Ovary (tissue), 7 donors: ENCODE measurements at regions not wholly inside any gene's neighbourhood (a gene's known extent, or its start where the extent isn't known, plus 50 kb on each side); places are given as distances from the start of the nearest gene placed in this dataset.
"Not testable (repeated sequence)": the region's sequence is repeated elsewhere in the genome, so short reads cannot be mapped to it uniquely, and the experiment has no call there.

Experiments
- DNase-seq, 5 donors: peaks; one replicate each; pipeline ENCODE4 v3.0.0-alpha.2; 2019 to 2020
- H3K27ac ChIP-seq, 2 donors: fragments of 200-600 bp; one replicate each; pipeline versions ENCODE4 v1.5.1 to v1.8.0; 2019 to 2022
- H3K27me3 ChIP-seq: fragments of 200-600 bp; one replicate; pipeline ENCODE4 v1.8.0; 2022
- H3K36me3 ChIP-seq: fragments of 200-600 bp; sonication (generic); one replicate; pipeline ENCODE4 v1.5.1; 2019
- H3K4me1 ChIP-seq: one replicate; pipeline ENCODE4 v1.8.1; 2013; ENCODE audit warnings: mild to moderate bottlenecking, moderate library complexity; ENCODE audit not compliant: insufficient read depth
- H3K4me3 ChIP-seq: fragments of 200-600 bp; sonication (generic); one replicate; pipeline ENCODE4 v1.5.1; 2017
- H3K9me3 ChIP-seq, 2 donors: fragments of 200-600 bp in 1 of 2; sonication (generic) in 1 of 2; one replicate each; pipeline versions ENCODE4 v1.5.1 to v1.8.1; 2013 to 2019; ENCODE audit warnings: mild to moderate bottlenecking in 1 of 2, moderate library complexity in 1 of 2
- CTCF ChIP-seq, 3 donors: fragments of 450-650 bp in 2 of 3; fragments of 200-600 bp in 1 of 3; IDR thresholded peaks; one replicate each; pipeline versions ENCODE4 v1.5.1 to v1.8.0; 2016 to 2022; ENCODE audit warnings: antibody characterized with exemption in 3 of 3, mild to moderate bottlenecking in 1 of 3
- EP300 ChIP-seq: sonication (generic); formaldehyde crosslinking; IDR thresholded peaks from one replicate; pipeline ENCODE4 v1.6.1; 2017; ENCODE audit warnings: antibody characterized with exemption
- POLR2A ChIP-seq: fragments of 450-650 bp; IDR thresholded peaks from one replicate; pipeline ENCODE4 v1.6.1; 2017; ENCODE audit warnings: antibody characterized with exemption, mild to moderate bottlenecking, moderate library complexity
- WGBS, 3 donors: extraction: QIAGEN DNeasy Blood & Tissue Kit in 1 of 3; methylation state at CpG; one replicate each; pipeline versions ENCODE4 v1.1.5 to v1.1.7; 2013 to 2017; 5-methylcytosine and 5-hydroxymethylcytosine counted together
- intact Hi-C, 4 donors: fragments of 100-400 bp; cut with DNase I; formaldehyde crosslinking; loops; one replicate each; pipeline versions ENCODE4 v1.11.0 to v1.15.1; 2022 to 2023
- donor health status: DM: no; HTN: no; CAD: no; lungs with moderate emphysema.
- donor health status: DM: no; HTN: no; CAD: no.
- donor health status: Bipolar disorder and iron deficiency.
- donor health status: DM: no; HTN: no; CAD: no.
- donor health status: DM: yes; HTN: yes; CAD: no.

GRCh38 chr4:28279249-28279648 is 1418.6 kb downstream of the STIM2 start:
- no peaks in the 10 kb centered on the region for H3K9me3 ChIP-seq
- no peaks in the 10 kb centered on the region for H3K4me1 ChIP-seq
- no peak overlapping the region for H3K27ac ChIP-seq
- intact Hi-C loops = no loop called here
- 76 to 85% (median 77%) methylated on average over 2 of the region's 2 CpGs for WGBS, 3 donors
- TF ChIP-seq POLR2A (no peak), CTCF (IDR thresholded peaks at IDR 0.05) (no peak), EP300 (no peak)
- no peaks in the 10 kb centered on the region for H3K36me3 ChIP-seq
- no peaks in the 10 kb centered on the region for H3K27me3 ChIP-seq
- no peak overlapping the region for H3K4me3 ChIP-seq
- no peak for DNase-seq

GRCh38 chr4:28286266-28286665 is 1425.6 kb downstream of the STIM2 start:
- 92 to 97% (median 95%) methylated on average over 9 of the region's 9 CpGs for WGBS, 3 donors
- H3K27me3 ChIP-seq, H3K27ac ChIP-seq, H3K36me3 ChIP-seq, H3K9me3 ChIP-seq, H3K4me3 ChIP-seq, DNase-seq, intact Hi-C loops, H3K4me1 ChIP-seq: not testable (repeated sequence)

GRCh38 chr4:28287831-28288233 is 1427.2 kb downstream of the STIM2 start:
- H3K27ac ChIP-seq = no peak overlapping the region
- H3K36me3 ChIP-seq = no peaks in the 10 kb centered on the region
- no peaks in the 10 kb centered on the region for H3K4me1 ChIP-seq
- intact Hi-C loops = no loop called here
- peaks cover 2% of the 10 kb centered on the region for H3K27me3 ChIP-seq
- H3K4me3 ChIP-seq = no peak overlapping the region
- no peak for DNase-seq
- no peak for TF ChIP-seq POLR2A
- no peak for TF ChIP-seq EP300
- TF ChIP-seq CTCF (IDR thresholded peaks at IDR 0.05) = no peak
- WGBS, 3 donors = 9 to 19% (median 10%) methylated on average over 3 of the region's 3 CpGs
- H3K9me3 ChIP-seq = no peaks in the 10 kb centered on the region

GRCh38 chr4:28296239-28296638 is 1435.6 kb downstream of the STIM2 start:
- H3K4me1 ChIP-seq = no peaks in the 10 kb centered on the region
- intact Hi-C loops = no loop called here
- H3K9me3 ChIP-seq = no peaks in the 10 kb centered on the region
- H3K36me3 ChIP-seq = no peaks in the 10 kb centered on the region
- WGBS, 3 donors = 86 to 91% (median 90%) methylated on average over 1 of the region's 1 CpG
- TF ChIP-seq EP300 = no peak
- no peak for TF ChIP-seq POLR2A
- no peak for TF ChIP-seq CTCF (IDR thresholded peaks at IDR 0.05)
- DNase-seq = no peak
- H3K4me3 ChIP-seq = no peak overlapping the region
- H3K27ac ChIP-seq = no peak overlapping the region
- no peaks in the 10 kb centered on the region for H3K27me3 ChIP-seq

GRCh38 chr4:28310926-28311325 is 1450.3 kb downstream of the STIM2 start:
- no peaks in the 10 kb centered on the region for H3K9me3 ChIP-seq
- no peaks in the 10 kb centered on the region for H3K4me1 ChIP-seq
- no peak overlapping the region for H3K27ac ChIP-seq
- no peak overlapping the region for H3K4me3 ChIP-seq
- no peaks in the 10 kb centered on the region for H3K36me3 ChIP-seq
- DNase-seq = no peak
- TF ChIP-seq POLR2A (no peak), EP300 (no peak), CTCF (IDR thresholded peaks at IDR 0.05) (no peak)
- intact Hi-C loops = no loop called here
- WGBS, 3 donors = 74 to 85% (median 83%) methylated on average over 2 of the region's 2 CpGs
- no peaks in the 10 kb centered on the region for H3K27me3 ChIP-seq

GRCh38 chr4:28312497-28312896 is 1451.9 kb downstream of the STIM2 start:
- H3K36me3 ChIP-seq, H3K9me3 ChIP-seq, intact Hi-C loops, DNase-seq, H3K4me3 ChIP-seq, H3K27me3 ChIP-seq, H3K4me1 ChIP-seq, H3K27ac ChIP-seq: not testable (repeated sequence)
- WGBS, 3 donors = 80 to 82% (median 80%) methylated on average over 10 to 11 of the region's 11 CpGs
